ENCODE measurements at regions not wholly inside any gene's neighbourhood (a gene's known extent, or its start where the extent isn't known, plus 50 kb on each side); places are given as distances from the start of the nearest gene placed in this dataset.

DNA sequence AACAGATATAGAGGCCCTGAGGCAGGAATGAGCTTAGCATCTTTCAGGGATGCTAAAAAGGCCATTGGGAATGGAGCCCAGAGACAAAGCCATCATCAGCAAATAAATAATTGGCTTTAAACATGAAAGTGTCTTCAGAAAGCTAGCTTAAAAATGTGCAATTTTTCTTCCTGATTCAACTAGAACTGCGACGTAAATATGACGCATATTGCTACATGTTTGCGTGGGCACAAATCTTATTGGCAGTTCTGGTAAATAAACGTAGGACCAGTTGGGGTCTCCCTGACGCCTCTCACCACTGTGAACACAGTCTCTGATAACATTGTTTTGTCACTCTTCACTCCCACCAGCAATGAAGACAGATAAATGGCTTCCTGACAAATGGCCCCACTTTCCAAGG lies 97.3 kb upstream of the SRD5A3 start:
- 82 to 83% methylated on average over 6 of the region's 6 CpGs for WGBS, 2 donors
- no peak overlapping the region for H3K27ac ChIP-seq
- H3K36me3 ChIP-seq = no peaks in the 10 kb centered on the region
- no peak for DNase-seq
- H3K27me3 ChIP-seq = no peaks in the 10 kb centered on the region
- TF ChIP-seq POLR2A (IDR thresholded peaks at IDR 0.05) (no peak), CTCF (IDR thresholded peaks at IDR 0.05) (no peak)
- intact Hi-C loops (cut with DNase I) = no loop called here
- no peak overlapping the region for H3K4me3 ChIP-seq (replicated peaks in 1 of 3)
- H3K4me1 ChIP-seq = no peaks in the 10 kb centered on the region
- no peaks in the 10 kb centered on the region for H3K9me3 ChIP-seq

- intact Hi-C loops (cut with DNase I) = no loop called here
- DNase-seq = no peak
- H3K9me3 ChIP-seq = no peaks in the 10 kb centered on the region
- WGBS, 2 donors = 81 to 87% methylated on average over 3 of the region's 3 CpGs
- H3K4me3 ChIP-seq (replicated peaks in 1 of 3) = no peak overlapping the region
- H3K27ac ChIP-seq = no peak overlapping the region
- no peaks in the 10 kb centered on the region for H3K4me1 ChIP-seq
- no peak for TF ChIP-seq CTCF (IDR thresholded peaks at IDR 0.05)
- TF ChIP-seq POLR2A (IDR thresholded peaks at IDR 0.05) = no peak
- H3K36me3 ChIP-seq = no peaks in the 10 kb centered on the region
- H3K27me3 ChIP-seq = no peaks in the 10 kb centered on the region
Measured at GRCh38 chr4:55249476-55249875, 96.6 kb upstream of the SRD5A3 start.

- no peak overlapping the region for H3K27ac ChIP-seq
- no peak for DNase-seq
- intact Hi-C loops (cut with DNase I) = no loop called here
- TF ChIP-seq CTCF (IDR thresholded peaks at IDR 0.05) = no peak
- TF ChIP-seq POLR2A (IDR thresholded peaks at IDR 0.05) = no peak
- no peak overlapping the region for H3K4me3 ChIP-seq (replicated peaks in 1 of 3)
- no peaks in the 10 kb centered on the region for H3K4me1 ChIP-seq
- no peaks in the 10 kb centered on the region for H3K27me3 ChIP-seq
- WGBS, 2 donors = 53 to 74% methylated on average over 4 of the region's 4 CpGs
- H3K36me3 ChIP-seq = no peaks in the 10 kb centered on the region
- H3K9me3 ChIP-seq = no peaks in the 10 kb centered on the region
Measured at GRCh38 chr4:55251342-55251741, 94.7 kb upstream of the SRD5A3 start.

GRCh38 chr4:55251896-55252295 lies 94.1 kb upstream of the SRD5A3 start:
- H3K9me3 ChIP-seq = no peaks in the 10 kb centered on the region
- H3K4me1 ChIP-seq = no peaks in the 10 kb centered on the region
- no peaks in the 10 kb centered on the region for H3K27me3 ChIP-seq
- no peaks in the 10 kb centered on the region for H3K36me3 ChIP-seq
- H3K4me3 ChIP-seq (replicated peaks in 1 of 3) = no peak overlapping the region
- intact Hi-C loops (cut with DNase I) = no loop called here
- DNase-seq = no peak
- no peak overlapping the region for H3K27ac ChIP-seq
- TF ChIP-seq CTCF (IDR thresholded peaks at IDR 0.05) (no peak), POLR2A (IDR thresholded peaks at IDR 0.05) (no peak)
- 83 to 90% methylated on average over 5 of the region's 5 CpGs for WGBS, 2 donors

DNA sequence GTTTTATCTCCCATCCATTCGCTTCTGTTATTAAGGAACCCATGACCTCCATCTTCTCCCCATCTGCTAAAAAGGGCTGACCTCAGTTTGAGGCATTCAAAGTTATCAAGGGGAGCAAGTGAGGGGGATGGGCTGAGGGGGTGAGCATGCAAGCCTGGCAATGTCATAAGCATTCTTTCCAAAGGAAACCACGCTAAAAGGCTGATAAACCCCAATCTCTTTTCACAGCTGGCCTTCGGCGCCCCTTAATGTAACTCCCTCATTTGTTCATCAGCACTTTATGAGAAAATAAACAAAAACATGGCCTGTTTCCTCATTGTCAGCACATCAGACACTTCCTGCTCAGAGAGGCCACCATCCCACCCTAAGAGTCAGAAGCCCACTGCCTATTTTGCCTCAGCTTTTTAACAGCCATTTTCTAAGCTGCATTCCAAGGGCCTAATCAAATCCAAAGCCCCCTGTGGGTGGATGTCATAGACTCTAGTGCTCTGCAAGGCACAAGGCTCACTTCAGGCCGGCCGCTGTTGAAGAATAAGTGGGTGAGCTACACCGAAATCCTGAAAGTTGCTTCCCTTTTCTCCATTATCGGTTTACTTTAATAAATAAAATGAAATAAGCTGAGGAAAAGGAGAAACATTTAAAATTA lies 92.0 kb upstream of the SRD5A3 start:
- intact Hi-C loops (cut with DNase I) = no loop called here
- TF ChIP-seq POLR2A (IDR thresholded peaks at IDR 0.05) (no peak), CTCF (IDR thresholded peaks at IDR 0.05) (no peak)
- no peak for DNase-seq
- H3K36me3 ChIP-seq = no peaks in the 10 kb centered on the region
- 95 to 96% methylated on average over 8 of the region's 8 CpGs for WGBS, 2 donors
- no peaks in the 10 kb centered on the region for H3K27me3 ChIP-seq
- H3K9me3 ChIP-seq = no peaks in the 10 kb centered on the region
- H3K4me1 ChIP-seq = no peaks in the 10 kb centered on the region
- H3K4me3 ChIP-seq (replicated peaks in 1 of 3) = no peak overlapping the region
- H3K27ac ChIP-seq = no peak overlapping the region
